ENCODE measurements at regions not wholly inside any gene's neighbourhood (a gene's known extent, or its start where the extent isn't known, plus 50 kb on each side); places are given as distances from the start of the nearest gene placed in this dataset.

- TF ChIP-seq PATZ1 (CRISPR knock-in tag; IDR thresholded peaks at IDR 0.05; ENCODE audit: borderline replicate concordance) (no peak), CSRNP3 (CRISPR knock-in tag; IDR thresholded peaks at IDR 0.05) (no peak), CREB5 (CRISPR knock-in tag; IDR thresholded peaks at IDR 0.05; ENCODE audit: low read depth) (no peak)
Measured at GRCh38 chr12:111174251-111174960, 194.5 kb downstream of the PHETA1 start.
